Right renal cortex interstitium (tissue), 3 donors: ENCODE measurements at regions not wholly inside any gene's neighbourhood (a gene's known extent, or its start where the extent isn't known, plus 50 kb on each side); places are given as distances from the start of the nearest gene placed in this dataset.

ENCODE experiments used
- DNase-seq, 3 donors: peaks; one replicate each; pipeline ENCODE4 v3.0.0-alpha.2; 2013; ENCODE audit warnings: low read depth in 3 of 3, low spot score in 2 of 3

DNA sequence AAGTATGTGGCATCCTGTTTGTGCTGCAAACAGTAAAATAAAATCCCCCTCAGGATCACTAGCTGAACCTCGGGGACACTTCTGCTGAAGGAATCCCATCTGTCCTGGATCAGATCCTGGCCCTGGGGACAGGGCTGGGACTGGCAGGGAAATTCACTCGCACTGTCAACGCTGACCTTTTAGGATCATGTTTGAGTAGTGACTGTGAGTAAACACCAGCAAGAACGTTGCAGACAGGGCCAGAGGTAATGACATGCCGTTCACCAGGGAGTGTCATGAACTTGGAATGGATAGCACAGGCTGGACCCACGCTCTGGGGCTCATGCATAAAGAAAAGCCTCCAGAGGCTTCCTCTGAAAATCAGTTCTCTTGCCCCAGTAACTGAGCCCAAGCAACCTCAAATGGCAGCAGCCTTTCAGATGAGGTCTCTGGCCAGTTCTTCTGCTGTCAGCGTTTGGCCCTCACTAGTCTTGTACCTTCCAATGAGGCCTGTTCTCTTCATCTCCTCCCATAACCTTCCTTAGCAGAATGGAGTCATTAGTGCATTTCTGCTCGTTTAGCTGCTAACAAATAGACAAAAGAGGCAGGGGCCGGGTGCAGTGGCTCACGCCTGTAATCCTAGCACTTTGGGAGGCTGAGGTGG lies 51.0 kb upstream of the BARX2 start:
- DNase-seq = no peak

DNA sequence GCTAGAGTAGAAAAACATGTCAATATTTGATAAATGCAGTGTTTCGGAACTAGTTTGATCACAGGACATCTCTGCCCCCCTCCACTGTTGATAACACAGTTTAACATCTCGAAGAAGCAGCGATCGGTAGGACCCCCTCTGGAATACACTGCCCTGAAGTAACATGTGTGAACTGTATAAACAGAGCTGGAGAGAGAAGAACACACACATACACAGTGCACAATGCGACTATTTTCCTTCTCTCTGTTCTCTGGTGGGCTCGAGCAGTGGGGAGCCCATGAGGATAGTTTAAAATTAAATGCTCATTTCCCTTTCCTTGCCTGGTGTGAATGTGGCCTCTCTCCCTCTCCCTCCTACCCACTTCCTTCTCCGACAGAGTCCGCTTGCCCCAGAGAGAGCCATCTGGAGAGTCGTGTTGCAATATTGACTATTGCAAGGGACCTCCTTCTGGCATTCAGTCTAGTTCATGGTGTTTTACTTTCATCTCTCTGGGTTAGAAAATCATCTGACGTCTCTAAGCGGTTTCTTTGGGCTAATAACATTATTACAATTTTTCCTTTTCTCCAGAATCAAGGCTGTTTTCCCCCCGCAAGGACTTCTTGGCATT lies 51.6 kb upstream of the BARX2 start:
- no peak for DNase-seq

DNA sequence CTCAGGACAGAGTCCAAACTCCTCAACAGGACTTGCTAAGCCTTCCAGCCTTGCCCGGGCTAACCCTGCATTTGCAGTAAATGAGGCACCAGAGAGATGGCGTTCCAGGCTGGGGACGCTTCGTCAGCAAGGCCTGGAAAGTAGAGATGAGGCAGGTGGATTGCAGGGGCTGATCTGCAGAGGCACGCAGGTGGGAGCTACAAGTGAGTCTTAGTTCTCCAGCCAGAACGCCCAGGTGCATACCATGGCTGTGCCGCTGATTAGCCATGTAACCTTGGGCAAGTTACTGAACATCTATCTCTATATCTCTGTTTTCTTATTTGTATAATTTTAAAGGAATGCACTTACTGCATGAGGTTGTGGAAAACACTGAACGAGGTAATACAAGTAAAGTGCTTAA lies 52.7 kb upstream of the BARX2 start:
- no peak for DNase-seq

DNA sequence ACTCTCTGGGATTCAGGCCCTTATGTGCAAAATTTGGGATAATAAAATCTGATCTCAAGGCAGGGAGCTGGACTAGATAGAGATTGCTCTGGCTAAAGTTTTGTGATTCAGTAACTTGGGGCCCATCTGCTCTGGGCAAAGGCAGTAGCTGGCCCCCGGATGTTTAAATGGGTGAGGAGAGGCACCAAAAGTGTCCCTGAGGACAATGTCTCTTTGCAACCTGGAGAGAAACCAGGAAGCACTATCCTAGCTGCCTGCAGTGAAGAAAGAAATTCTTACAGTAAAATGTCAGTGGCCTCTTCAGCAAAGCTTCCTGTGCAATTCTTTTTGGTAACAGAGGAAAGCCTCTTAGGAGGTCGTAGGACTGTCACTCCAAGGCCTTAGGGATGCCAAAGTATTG lies 54.6 kb upstream of the BARX2 start:
- no peak for DNase-seq

DNA sequence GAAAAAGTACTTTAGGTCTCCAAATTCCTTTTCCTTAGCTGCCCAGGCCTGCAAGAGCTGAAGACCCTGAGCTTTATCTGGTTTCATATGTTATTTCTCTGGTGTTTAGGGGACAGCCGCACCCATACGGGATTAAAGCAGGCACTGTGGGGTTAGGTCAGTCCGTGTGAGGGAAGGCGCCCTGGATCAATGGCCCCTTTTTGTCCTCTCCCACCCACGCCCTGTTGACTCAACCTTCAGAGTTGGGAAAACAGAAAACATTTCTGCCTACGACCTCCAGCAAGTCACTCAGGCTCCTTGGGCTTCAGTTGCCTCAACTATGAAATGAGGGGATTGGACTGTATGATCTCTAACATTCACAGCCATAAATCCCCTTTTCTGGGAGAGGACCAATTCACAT lies 55.2 kb upstream of the BARX2 start:
- DNase-seq = no peak

DNA sequence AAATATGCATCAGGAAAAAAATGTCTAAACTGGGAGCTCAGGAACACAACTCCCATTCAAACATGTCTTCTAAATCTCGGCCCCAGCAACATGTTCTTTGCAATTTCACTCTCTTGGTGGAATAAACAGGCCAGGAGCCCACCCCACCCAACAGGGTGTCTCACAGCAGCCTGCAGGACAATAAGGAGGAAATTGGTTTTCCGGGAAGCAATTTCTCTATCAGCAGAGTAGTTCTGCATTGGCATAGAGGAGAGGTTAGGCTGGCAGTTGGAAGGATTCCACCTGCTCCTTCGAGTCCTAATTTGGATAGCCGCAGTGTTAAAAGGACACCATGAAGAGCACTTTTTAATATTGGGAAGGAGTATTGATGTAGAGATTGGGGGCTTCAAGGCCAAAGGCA lies 55.9 kb upstream of the BARX2 start:
- DNase-seq = no peak

DNA sequence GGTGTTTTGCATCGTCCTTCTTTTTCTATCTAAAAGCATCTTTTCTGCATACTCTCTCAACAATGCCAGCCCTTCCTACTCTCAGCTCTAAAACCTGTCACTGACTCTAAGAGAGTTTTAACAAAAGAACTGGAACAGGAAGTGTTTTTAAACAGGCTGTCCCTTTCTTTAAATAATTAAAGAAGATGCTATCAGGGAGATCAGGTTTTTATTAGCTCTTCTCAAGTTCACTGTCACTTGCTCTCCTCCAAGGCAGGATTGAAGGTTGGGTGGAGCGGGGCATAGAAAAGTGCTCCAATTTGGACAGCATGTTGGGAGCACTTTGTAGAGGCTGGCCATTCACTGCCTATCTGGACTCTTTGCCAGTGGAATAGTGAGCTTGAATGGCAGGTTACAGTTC lies 56.4 kb upstream of the BARX2 start:
- DNase-seq = no peak

DNA sequence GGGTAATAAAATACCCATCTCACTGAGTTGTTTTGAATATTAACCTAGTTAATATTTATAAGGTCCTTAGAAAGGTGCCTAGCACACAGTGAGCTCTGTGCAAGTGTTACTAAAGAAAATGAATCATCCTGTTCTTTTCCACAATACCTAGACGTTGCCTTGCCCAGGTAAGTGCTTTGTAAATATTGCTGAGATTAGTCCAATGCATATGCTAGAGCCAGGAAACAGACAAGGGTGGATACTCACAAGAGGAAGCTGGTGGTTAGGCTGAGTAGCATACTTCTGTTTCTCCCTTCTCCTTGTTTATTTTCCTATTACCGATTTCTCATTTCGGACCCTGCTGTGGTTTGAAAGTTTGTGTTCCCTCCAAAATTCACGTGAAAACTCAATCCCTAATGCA lies 58.1 kb upstream of the BARX2 start:
- no peak for DNase-seq

DNA sequence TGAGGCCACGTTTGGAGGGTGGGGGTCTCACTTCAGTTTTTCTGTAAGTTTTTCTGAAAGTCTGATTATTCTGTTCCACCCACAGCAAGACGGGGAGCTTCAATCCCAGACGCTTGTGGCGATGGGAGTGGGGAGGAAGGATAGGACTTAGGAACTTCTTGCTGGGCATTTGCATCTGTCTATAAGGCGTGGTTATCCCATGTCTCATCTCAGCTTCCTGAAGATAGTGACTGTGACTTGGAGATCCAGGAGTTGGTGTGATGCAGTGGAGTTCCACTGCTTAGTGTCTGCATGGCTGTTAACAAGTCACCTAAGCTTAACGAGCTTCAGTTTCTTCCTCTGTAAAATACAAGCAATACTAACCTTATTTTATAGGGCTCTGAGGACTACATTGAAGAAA lies 58.9 kb upstream of the BARX2 start:
- DNase-seq = no peak

DNA sequence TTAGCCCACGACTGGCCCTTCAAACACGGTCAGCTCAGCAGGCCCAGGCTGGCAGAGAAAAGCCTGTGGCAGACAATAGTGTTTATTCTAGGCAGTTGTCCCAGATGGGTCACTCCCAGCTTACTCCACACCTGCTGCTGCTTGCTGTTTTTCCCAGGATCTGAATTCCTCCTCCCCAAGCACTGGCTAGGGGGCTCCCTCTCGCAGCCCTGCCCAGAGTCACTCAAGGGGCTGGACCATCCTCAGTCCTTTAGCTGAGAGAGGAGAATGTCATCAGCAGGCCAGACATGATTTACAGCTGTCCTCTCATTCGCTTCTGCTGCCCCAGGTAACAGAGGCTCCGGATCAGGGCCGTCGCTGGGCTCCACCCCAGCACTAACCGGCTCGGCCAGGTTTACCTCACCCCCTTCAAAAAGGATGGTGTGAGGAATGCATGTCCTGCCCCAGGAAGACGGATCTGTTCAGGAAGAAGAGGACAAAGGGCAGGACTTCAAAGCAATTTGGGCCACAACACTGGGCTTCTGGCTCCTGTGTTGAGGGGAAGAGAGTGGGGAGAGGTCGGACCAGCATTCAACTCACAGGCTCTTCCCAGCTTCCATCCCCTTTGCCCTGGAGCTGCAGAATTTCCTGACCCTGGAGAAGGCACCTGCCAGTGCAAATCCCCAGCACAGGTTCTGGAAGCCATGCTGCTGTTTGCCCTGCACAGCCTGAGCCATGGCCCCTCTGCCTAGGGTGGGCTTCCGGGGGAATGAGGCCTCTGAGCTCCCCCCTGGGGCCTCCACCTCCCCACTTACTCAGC lies 59.7 kb upstream of the BARX2 start:
- no peak for DNase-seq

DNA sequence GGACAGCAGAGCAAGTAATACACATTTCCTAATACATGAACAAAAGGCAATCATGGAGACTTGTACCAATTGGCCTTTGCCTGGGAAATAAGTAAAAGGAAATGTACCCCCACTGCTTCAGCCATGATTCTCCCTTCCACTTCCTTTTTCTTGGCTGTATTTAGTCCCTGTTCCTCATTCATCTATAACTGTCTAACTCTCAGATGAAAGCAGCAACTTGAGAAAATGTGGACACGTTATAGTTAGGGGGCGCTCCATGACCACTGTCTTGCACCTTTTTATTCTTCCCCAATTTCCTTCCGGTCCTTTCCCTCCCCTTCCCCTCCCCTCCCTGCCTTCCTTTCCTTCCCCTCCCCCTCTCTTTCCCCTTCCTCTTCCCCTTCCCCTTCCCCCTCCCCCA lies 61.3 kb upstream of the BARX2 start:
- DNase-seq = no peak

DNA sequence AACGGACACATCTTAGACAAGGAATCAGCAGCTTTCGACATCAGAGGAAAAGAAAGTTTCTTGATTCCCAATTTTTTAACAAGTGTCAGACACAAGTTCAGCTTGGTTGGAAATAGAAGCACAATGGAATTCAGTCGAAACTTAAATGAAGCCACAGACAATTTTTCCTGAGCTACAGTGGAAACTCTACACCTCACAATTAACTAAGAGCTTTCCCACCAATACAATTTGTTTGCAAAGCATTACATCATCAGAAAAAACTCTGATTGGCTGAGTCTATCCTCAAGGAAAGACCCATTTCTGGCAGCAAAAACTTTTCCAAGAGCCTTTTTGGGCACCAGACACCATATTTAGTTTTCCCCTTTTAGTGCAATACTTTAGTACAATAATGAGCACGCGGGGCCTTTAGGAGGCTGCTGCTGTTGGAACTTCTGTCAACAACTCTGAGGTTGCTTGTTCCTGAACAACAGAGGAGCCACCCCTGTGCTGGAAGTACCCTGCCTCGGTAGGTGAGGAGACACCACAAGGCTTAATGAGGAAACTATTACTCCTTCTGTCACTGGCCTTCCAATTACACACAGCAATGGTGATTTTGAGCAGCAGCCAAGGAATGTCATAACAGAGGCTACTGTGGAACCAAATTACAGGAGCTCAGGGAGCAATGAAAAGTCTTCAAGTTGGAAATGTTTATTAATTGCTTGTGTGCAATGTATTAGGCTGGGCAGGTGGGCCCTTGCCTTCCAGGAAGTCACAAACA lies 61.9 kb upstream of the BARX2 start:
- DNase-seq = no peak

DNA sequence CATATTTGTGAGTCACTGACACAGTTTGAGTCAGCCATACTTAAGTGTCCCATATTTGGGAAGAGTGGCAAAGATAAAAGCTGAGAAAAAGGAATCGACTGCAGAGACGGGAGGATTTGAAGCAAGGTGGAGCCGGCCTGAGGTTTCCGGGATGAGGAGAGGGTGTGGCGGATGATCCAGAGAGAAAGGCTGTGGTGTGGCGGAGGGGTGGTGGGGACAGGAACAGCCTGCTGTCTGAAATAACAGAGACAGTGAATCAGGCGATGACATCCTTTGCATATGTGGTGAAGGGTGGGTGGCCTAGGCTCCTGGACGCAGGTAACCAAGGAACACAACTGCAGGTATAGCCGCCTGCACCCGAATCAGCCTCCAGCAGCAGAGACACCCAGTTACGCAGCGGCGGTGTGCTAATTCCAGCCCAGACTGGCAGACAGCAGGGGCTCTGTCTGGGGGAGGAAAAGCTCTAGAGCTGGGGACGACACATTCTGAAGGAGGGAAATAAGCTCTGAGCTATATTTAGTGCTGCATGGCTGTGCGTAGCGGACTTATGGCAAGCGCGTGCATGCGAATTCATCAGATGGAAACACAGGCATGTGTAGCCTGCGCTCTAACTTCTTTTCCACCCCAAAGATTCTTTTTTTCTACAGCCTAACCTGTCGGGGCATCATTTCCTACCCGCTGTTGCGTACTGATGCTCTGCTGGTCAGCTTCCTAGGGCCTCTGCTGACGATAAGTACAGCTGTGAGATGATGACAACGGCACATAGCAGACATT lies 62.7 kb upstream of the BARX2 start:
- no peak for DNase-seq

DNA sequence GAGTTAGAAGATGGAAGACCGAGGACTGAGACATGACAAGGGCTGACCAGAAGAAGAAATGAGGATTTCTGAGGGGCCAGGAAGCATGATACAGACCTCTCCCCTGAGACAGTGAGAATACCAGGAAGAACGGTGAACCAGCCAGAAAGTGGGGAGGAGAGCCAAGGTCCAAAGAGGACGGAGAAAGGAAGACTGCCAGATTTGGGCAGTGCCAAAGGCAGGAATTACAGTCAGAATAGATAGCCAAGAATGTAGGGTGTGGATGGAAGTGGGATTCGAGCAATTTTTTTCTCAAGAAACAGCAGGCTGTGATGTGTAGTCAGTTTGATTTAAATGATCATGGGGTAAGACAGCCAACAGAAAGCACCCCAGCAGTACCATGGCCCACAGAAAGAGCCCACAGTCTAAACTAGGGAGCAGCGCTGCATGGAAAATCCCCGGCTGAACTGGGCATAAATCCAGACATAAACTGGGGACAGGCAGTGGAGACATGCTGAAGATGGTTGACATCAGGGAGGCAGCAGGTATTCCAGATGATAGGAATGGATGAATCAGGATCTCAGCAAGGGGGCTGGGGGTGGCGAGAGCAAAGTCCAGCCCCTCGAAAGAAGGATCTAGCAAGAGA lies 67.3 kb upstream of the BARX2 start:
- no peak for DNase-seq

DNA sequence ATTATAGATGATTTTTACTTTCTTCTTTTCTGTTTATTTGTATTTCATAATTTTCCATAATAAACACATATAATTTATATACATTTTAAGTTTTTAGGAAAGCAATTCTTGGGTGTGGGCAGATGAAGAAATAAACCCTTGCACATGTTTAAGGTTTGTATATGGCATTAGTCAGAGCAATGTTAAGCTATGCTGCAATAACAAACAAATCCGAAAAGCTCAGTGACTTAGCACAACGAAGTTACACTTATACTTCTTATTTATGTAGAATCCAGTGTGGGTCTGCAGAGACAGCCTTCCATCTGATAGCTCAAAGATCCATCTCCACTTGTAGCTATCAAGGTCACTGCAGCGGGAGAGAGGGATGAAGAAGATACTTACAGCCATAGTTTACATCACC lies 68.5 kb upstream of the BARX2 start:
- no peak for DNase-seq

DNA sequence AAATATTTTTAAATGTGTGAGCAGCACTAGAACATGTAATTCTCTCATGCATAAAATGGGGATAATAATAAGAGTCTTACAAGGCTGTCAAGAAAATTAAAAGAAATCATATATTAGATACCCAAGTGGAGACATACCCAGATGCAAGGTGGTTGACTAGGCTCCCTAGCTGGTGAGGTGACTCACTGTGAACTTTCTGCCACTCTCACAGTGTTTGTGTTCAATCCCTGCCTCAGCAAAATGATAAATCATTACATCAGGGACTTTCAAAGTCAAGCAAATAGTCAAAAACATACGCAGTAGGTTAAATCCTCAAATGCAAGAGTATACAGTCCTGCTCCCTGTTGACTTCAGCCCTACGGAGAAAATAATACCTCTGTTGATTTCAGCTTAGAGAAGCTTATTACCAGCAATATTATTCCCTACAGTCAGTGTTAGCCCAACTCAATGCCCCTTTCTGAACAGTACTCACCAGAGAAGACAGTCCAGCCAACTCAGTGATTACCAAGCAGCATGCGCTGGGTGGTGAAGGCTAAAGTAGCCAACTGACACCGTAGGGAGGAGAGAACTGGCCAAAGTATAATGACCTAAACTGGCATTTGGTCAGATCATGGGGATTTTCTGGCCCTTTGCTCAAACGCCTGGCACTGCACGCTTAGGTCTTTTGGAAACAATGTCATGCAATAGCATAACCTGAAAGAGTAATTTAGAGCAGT lies 73.1 kb upstream of the BARX2 start:
- no peak for DNase-seq

DNA sequence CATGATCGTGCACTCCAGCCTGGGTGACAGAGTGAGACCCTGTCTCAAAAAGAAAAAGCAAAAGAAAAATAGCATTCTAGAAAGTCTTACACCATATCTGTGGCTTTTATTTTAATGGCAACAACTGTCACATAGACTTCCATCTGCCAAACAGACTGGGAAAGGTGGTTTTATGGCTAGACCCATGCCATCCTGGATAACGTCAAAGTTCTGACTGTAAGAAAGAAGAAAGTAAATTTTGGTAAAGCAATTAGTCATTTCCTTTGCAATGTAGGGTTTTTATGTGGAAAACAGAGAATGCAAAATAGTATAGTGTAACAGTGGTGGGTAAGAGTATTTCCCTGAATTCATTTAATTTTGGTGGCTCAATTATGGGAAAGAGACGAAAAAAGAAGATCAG lies 75.5 kb upstream of the BARX2 start:
- DNase-seq = no peak

DNA sequence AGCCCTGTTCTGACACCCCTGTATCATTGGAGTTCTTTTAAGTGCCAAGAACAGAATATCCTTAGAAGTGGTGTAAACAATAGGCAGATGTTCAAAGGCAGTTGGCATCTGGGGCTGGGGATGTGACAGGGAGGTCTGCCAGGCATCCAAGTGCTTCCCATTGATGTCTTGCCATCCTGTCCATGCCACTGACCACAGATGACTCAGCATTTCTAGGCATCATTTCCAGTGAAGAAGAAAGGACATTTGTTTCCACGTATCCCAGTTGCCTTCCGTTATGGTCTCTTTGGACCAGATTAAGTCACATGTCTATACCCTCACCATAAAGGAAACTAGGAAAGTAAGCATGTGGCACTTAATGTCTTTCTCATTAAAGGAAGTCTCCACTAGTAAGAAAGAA lies 76.7 kb upstream of the BARX2 start:
- no peak for DNase-seq

DNA sequence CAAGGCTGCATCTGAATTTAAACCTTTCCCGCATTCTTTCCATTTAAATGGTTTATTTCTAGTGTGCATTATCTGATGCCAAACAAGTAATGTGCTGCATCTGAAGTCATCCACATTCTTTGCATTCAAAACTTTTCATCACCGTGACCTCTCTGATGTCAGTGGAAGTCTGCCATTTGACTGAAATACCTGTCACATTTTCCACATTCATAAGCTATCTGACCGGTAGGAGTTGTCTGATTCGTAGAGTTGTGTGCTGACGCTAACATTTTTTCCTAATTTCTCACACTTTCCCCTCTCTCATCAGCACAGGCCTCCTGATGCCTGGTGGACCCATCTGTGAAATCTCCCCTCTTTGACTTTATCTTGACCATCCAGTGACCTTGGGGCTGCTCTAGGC lies 79.9 kb upstream of the BARX2 start:
- no peak for DNase-seq

DNA sequence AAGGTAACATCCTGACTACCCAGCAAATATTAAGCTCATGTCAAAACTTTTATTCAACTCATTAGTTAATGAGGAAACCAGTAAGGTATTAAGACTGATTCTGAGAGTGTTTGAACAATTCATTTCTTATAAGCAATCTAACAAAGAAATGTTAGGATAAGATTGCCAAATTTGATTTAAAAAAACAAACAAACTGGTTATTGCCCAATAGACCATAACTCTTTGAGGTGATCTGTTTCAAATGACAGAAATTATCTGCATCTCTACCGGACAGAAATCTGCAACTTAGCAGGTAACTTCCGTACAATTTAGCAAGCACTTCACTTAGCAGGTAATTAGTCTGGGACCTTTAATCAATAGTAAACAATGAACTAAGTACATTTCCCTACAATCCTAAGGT lies 82.9 kb upstream of the BARX2 start:
- no peak for DNase-seq
